ENCODE measurements at regions not wholly inside any gene's neighbourhood (a gene's known extent, or its start where the extent isn't known, plus 50 kb on each side); places are given as distances from the start of the nearest gene placed in this dataset.

DNA sequence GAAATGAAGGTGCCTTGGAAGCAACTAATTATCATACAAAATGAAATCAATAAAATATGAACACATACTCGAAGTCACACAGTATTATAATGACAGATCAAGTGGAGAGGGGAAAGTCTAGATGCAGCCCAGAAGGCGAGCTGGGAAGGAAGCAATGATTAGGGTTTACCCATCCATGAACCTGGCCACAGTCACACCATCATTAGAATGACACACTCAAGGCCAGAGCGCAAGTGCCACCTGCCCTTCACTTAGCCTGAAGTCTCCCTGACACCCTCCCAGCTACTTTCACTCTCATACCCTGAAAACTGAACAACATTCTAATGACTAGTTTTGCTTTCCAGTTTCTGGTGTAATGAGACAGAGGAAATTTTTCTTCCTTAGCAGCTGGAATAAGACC lies 302.8 kb upstream of the JARID2 start:
- no peak for DNase-seq
- no peaks in the 10 kb centered on the region for H3K79me1 ChIP-seq (ENCODE audit: insufficient read depth, low read depth, low read length, poor library complexity, severe bottlenecking)
- H3K27me3 ChIP-seq (ENCODE audit: insufficient read depth, low read length), result no peaks in the 10 kb centered on the region
- H2BK5ac ChIP-seq (ENCODE audit: insufficient read length, low read length), result no peak overlapping the region
- H3K27ac ChIP-seq (ENCODE audit: insufficient read length, low read depth, low read length), result no peak overlapping the region
- Mint-ChIP-seq H3K27ac (0 out of 7 replicates have a peak overlapping the region, but pooled peaks of 1 of the 3 experiments have one; percentile 66), H3K27me3 (ENCODE audit: low read depth) (no peaks in the 10 kb centered on the region; the same call in 1 of the 2 replicates), H3K4me3 (no peak overlapping the region), H3K36me3 (ENCODE audit: insufficient read depth in 1 of 3, low read depth in 3 of 3) (no peaks in the 10 kb centered on the region; a peak in 1 of 7 replicates), H3K4me1 (peaks cover 3 to 13% of the 10 kb centered on the region in 2 experiments; a peak in 1 of 4 replicates), H3K9me3 (no peaks in the 10 kb centered on the region; a peak in 2 of 5 replicates)
- H3K23me2 ChIP-seq (ENCODE audit: insufficient read length, low read depth, low read length, poor library complexity, severe bottlenecking), result no peaks in the 10 kb centered on the region
- no peak overlapping the region for H3K4me2 ChIP-seq (ENCODE audit: insufficient read depth, insufficient read length, low read length)
- TF ChIP-seq, protein P1, sequence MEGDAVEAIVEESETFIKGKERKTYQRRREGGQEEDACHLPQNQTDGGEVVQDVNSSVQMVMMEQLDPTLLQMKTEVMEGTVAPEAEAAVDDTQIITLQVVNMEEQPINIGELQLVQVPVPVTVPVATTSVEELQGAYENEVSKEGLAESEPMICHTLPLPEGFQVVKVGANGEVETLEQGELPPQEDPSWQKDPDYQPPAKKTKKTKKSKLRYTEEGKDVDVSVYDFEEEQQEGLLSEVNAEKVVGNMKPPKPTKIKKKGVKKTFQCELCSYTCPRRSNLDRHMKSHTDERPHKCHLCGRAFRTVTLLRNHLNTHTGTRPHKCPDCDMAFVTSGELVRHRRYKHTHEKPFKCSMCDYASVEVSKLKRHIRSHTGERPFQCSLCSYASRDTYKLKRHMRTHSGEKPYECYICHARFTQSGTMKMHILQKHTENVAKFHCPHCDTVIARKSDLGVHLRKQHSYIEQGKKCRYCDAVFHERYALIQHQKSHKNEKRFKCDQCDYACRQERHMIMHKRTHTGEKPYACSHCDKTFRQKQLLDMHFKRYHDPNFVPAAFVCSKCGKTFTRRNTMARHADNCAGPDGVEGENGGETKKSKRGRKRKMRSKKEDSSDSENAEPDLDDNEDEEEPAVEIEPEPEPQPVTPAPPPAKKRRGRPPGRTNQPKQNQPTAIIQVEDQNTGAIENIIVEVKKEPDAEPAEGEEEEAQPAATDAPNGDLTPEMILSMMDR (conservative IDR thresholded peaks at IDR 0.05), result no peak
- no peak overlapping the region for H3K9ac ChIP-seq (ENCODE audit: extremely low read depth, insufficient read length, low read length)
- H2BK120ac ChIP-seq (ENCODE audit: low read depth, low read length, poor library complexity, severe bottlenecking), result no peak overlapping the region
- H3K23ac ChIP-seq (ENCODE audit: insufficient read length, low read depth, low read length), result no peak overlapping the region
- no peak overlapping the region for H4K8ac ChIP-seq (replicated peaks; ENCODE audit: insufficient read length, low read depth, low read length)
- no peak overlapping the region for H2BK15ac ChIP-seq (ENCODE audit: low read depth, low read length)
- H2BK12ac ChIP-seq (ENCODE audit: insufficient read length, low read depth, low read length), result no peak overlapping the region
- H4K91ac ChIP-seq (ENCODE audit: insufficient read length, low read depth, low read length), result no peak overlapping the region
- no peak overlapping the region for H2AK5ac ChIP-seq (ENCODE audit: insufficient read length, low read length)
- no peaks in the 10 kb centered on the region for H3K9me3 ChIP-seq (ENCODE audit: control insufficient read depth, low read depth, low read length)
- no peaks in the 10 kb centered on the region for H4K20me1 ChIP-seq (ENCODE audit: control insufficient read depth, insufficient read depth, insufficient read length)
- no peak overlapping the region for H4K5ac ChIP-seq (ENCODE audit: insufficient read length, low read depth, low read length)
- no peak overlapping the region for H3K4ac ChIP-seq (ENCODE audit: low read depth, low read length)
- no peak overlapping the region for H3T11ph ChIP-seq (ENCODE audit: low read length)
- H3K56ac ChIP-seq (ENCODE audit: insufficient read length, low read depth, low read length), result no peak overlapping the region
- no peak overlapping the region for H2BK20ac ChIP-seq (ENCODE audit: low read depth, low read length, poor library complexity, severe bottlenecking)
- H2AFZ ChIP-seq (ENCODE audit: low read length), result no peak overlapping the region
- 0 out of 2 replicates have a peak, but pooled peaks cover 2% of the 10 kb centered on the region for H3K79me2 ChIP-seq (ENCODE audit: insufficient read depth, low read length)
- no CpG with 5 or more reads among the region's 3 CpGs for WGBS (ENCODE audit: extremely low coverage, insufficient read length, low lambda C conversion rate)
- no peak overlapping the region for H3K18ac ChIP-seq (ENCODE audit: insufficient read length, low read depth, low read length)
- no peak overlapping the region for H3K14ac ChIP-seq (ENCODE audit: insufficient read depth, low read length)
- H3K4me1 ChIP-seq (ENCODE audit: insufficient read depth, low read length), result no peaks in the 10 kb centered on the region; the same call in 1 of the 2 replicates
